Ovary (tissue), 7 donors: ENCODE measurements at regions not wholly inside any gene's neighbourhood (a gene's known extent, or its start where the extent isn't known, plus 50 kb on each side); places are given as distances from the start of the nearest gene placed in this dataset.
"Not testable (repeated sequence)": the region's sequence is repeated elsewhere in the genome, so short reads cannot be mapped to it uniquely, and the experiment has no call there.

ENCODE experiments used
- DNase-seq, 5 donors: peaks; one replicate each; pipeline ENCODE4 v3.0.0-alpha.2; 2019 to 2020
- H3K27ac ChIP-seq, 2 donors: fragments of 200-600 bp; one replicate each; pipeline versions ENCODE4 v1.5.1 to v1.8.0; 2019 to 2022
- H3K27me3 ChIP-seq: fragments of 200-600 bp; one replicate; pipeline ENCODE4 v1.8.0; 2022
- H3K36me3 ChIP-seq: fragments of 200-600 bp; sonication (generic); one replicate; pipeline ENCODE4 v1.5.1; 2019
- H3K4me1 ChIP-seq: one replicate; pipeline ENCODE4 v1.8.1; 2013; ENCODE audit warnings: mild to moderate bottlenecking, moderate library complexity; ENCODE audit not compliant: insufficient read depth
- H3K4me3 ChIP-seq: fragments of 200-600 bp; sonication (generic); one replicate; pipeline ENCODE4 v1.5.1; 2017
- H3K9me3 ChIP-seq, 2 donors: fragments of 200-600 bp in 1 of 2; sonication (generic) in 1 of 2; one replicate each; pipeline versions ENCODE4 v1.5.1 to v1.8.1; 2013 to 2019; ENCODE audit warnings: mild to moderate bottlenecking in 1 of 2, moderate library complexity in 1 of 2
- EP300 ChIP-seq: sonication (generic); formaldehyde crosslinking; IDR thresholded peaks from one replicate; pipeline ENCODE4 v1.6.1; 2017; ENCODE audit warnings: antibody characterized with exemption
- POLR2A ChIP-seq: fragments of 450-650 bp; IDR thresholded peaks from one replicate; pipeline ENCODE4 v1.6.1; 2017; ENCODE audit warnings: antibody characterized with exemption, mild to moderate bottlenecking, moderate library complexity
- WGBS, 3 donors: extraction: QIAGEN DNeasy Blood & Tissue Kit in 1 of 3; methylation state at CpG; one replicate each; pipeline versions ENCODE4 v1.1.5 to v1.1.7; 2013 to 2017; 5-methylcytosine and 5-hydroxymethylcytosine counted together
- intact Hi-C, 4 donors: fragments of 100-400 bp; cut with DNase I; formaldehyde crosslinking; loops; one replicate each; pipeline versions ENCODE4 v1.11.0 to v1.15.1; 2022 to 2023
- TF ChIP-seq, protein P1 (sequence below), 3 donors: fragments of 450-650 bp in 2 of 3; fragments of 200-600 bp in 1 of 3; IDR thresholded peaks; one replicate each; pipeline versions ENCODE4 v1.5.1 to v1.8.0; 2016 to 2022; ENCODE audit warnings: antibody characterized with exemption in 3 of 3, mild to moderate bottlenecking in 1 of 3
- donor health status: DM: no; HTN: no; CAD: no; lungs with moderate emphysema.
- donor health status: DM: no; HTN: no; CAD: no.
- donor health status: Bipolar disorder and iron deficiency.
- donor health status: DM: no; HTN: no; CAD: no.
- donor health status: DM: yes; HTN: yes; CAD: no.

DNA sequence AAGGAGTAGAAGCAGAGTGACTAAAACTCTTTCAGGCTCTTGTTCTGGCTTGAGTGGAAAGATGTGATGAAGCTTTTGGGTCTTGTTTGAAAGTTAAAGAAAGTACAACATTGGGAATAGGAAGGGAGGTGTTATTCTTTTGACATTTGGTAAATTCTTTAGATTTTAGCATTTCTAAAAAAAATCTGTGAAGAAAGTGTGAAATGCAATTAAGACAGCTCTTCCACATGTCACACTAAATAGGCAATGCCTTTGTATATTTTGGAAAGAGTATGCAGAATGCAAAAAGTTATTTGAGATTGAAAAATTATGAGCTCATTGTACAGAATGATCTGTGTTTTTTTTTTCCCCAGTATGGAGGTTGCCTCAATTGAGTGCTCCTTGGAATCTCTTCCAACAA is 532.2 kb upstream of the DPPA4 start:
- no peak overlapping the region for H3K4me3 ChIP-seq
- H3K4me1 ChIP-seq: no peaks in the 10 kb centered on the region
- no peaks in the 10 kb centered on the region for H3K27me3 ChIP-seq
- H3K36me3 ChIP-seq: no peaks in the 10 kb centered on the region
- no peak overlapping the region for H3K27ac ChIP-seq
- intact Hi-C loops: no loop called here
- DNase-seq: no peak
- H3K9me3 ChIP-seq: no peaks in the 10 kb centered on the region
- TF ChIP-seq POLR2A: no peak
- no peak for TF ChIP-seq EP300
- TF ChIP-seq, protein P1, sequence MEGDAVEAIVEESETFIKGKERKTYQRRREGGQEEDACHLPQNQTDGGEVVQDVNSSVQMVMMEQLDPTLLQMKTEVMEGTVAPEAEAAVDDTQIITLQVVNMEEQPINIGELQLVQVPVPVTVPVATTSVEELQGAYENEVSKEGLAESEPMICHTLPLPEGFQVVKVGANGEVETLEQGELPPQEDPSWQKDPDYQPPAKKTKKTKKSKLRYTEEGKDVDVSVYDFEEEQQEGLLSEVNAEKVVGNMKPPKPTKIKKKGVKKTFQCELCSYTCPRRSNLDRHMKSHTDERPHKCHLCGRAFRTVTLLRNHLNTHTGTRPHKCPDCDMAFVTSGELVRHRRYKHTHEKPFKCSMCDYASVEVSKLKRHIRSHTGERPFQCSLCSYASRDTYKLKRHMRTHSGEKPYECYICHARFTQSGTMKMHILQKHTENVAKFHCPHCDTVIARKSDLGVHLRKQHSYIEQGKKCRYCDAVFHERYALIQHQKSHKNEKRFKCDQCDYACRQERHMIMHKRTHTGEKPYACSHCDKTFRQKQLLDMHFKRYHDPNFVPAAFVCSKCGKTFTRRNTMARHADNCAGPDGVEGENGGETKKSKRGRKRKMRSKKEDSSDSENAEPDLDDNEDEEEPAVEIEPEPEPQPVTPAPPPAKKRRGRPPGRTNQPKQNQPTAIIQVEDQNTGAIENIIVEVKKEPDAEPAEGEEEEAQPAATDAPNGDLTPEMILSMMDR (IDR thresholded peaks at IDR 0.05): no peak

DNA sequence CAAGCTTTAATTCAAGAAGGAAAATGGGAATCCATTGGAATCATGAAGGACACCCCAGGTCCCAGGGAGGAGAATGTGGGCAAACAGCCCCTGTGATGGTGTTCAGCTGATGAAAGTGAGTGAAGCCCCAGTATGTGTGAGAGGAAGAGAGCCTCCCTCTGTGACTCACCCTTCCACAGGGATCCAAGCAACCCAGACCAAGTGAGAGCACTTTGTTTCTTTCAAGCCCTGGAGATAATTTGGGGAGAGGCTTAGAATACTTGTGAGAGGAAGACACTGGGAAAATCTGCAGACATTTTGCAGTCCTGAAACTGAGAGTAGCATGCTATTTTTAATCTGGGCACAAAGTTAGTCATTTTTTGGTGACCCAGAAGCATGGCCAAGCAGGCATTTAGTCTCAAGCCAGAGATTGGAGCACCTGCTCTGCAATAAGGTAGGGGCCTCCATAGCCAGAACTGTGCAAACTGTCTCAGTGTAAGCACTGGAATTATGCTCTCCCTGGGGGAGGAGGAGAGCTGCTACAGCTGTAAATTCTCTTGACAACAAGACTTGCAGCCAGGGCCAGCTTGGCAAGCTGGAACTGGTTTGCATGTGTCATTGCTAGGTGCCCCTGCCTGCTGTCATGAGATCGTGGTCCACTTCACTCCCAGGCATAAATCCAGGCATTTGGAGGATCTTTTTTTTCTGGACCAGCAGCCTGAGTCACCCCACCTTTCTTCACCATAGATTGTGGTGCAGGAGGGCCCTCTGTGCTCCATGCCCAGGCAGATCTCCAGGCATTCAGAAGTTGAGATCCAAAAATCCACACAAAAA is 537.8 kb upstream of the DPPA4 start:
- WGBS, 3 donors: 31 to 43% (median 37%) methylated on average over 1 of the region's 1 CpG
- intact Hi-C loops: no loop called here
- H3K4me3 ChIP-seq: no peak overlapping the region
- no peaks in the 10 kb centered on the region for H3K9me3 ChIP-seq
- no peak for DNase-seq
- no peaks in the 10 kb centered on the region for H3K36me3 ChIP-seq
- H3K4me1 ChIP-seq: no peaks in the 10 kb centered on the region
- H3K27ac ChIP-seq: no peak overlapping the region
- no peaks in the 10 kb centered on the region for H3K27me3 ChIP-seq
- TF ChIP-seq EP300 (no peak), POLR2A (no peak)
- TF ChIP-seq, protein P1 (IDR thresholded peaks at IDR 0.05): no peak

DNA sequence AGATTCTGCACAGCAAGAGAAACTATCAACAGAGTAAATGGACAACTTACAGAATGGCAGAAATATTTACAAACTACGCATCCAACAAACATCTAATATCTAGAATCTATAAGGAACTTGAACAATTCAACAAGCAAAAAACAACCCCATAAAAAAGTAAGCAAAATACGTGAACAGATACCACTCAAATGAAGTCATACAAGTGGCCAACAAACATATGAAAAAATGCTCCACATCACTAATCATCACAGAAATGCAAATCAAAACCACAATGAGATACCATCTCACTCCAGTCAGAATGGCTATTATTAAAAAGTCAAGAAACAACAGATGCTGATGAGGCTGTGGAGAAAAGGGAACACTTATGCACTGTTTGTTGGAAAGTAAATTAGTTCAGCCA is 540.3 kb upstream of the DPPA4 start:
- not testable (repeated sequence) for H3K27me3 ChIP-seq

DNA sequence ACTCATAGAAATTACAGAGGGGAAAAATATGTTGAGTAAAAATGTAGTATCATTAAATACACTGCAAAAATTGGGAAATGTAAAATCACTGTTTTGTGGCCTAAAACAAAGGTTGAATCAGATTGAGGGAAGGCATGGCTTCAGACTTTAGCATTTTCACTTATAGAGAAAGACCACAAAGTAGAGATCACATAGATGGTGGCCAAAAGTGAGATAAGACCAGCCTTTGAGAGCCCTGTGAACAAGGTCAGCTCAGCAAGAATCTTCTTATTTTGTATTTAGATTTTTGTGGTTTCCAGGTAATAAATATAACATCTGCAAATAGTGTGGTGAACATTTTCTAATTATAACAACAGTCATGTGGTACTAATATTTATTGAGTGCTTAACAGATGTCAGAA is 544.8 kb upstream of the DPPA4 start:
- Histone ChIP-seq H3K27ac (no peak overlapping the region), H3K4me3 (no peak overlapping the region)
- intact Hi-C loops: no loop called here

More for the DNA sequence above, 540.3 kb upstream of the DPPA4 start:
- H3K27ac ChIP-seq, DNase-seq, H3K4me3 ChIP-seq, H3K9me3 ChIP-seq, intact Hi-C loops, H3K4me1 ChIP-seq, H3K36me3 ChIP-seq: not testable (repeated sequence)
- 91 to 92% (median 92%) methylated on average over 2 of the region's 2 CpGs for WGBS, 3 donors

DNA sequence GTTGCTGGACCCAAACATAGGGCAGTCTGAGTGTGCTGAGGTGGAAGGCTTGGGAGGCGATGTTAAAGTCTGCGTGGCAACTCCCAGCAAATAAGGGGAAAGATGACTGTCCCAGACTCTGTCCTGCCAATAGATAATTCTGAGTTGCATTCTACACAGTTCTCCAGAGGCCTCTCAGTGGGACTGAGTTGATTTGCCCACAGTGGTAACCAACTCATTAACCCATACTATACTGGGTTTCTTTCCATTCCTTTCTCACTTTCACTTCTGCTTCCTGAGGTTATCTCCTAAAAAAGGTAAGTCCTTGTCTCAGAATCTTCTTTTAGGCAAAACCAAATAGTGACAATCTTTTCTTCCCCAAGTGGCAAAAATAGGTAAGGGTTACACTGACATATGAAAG is 549.9 kb upstream of the DPPA4 start:
- DNase-seq: no peak
- Histone ChIP-seq H3K9me3 (no peaks in the 10 kb centered on the region), H3K4me3 (no peak overlapping the region), H3K27ac (no peak overlapping the region), H3K4me1 (no peaks in the 10 kb centered on the region), H3K27me3 (no peaks in the 10 kb centered on the region), H3K36me3 (no peaks in the 10 kb centered on the region)
- WGBS, 3 donors: 92 to 96% (median 95%) methylated on average over 2 of the region's 2 CpGs
- TF ChIP-seq POLR2A (no peak), EP300 (no peak)
- TF ChIP-seq, protein P1 (IDR thresholded peaks at IDR 0.05): no peak
- intact Hi-C loops: no loop called here

More for the DNA sequence above, 544.8 kb upstream of the DPPA4 start:
- Histone ChIP-seq H3K36me3 (no peaks in the 10 kb centered on the region), H3K9me3 (no peaks in the 10 kb centered on the region), H3K4me1 (no peaks in the 10 kb centered on the region), H3K27me3 (no peaks in the 10 kb centered on the region)
- no peak for DNase-seq
- TF ChIP-seq EP300: no peak
- TF ChIP-seq, protein P1 (IDR thresholded peaks at IDR 0.05): no peak
- TF ChIP-seq POLR2A: no peak
